HG03280 (cell line): ENCODE measurements at regions not wholly inside any gene's neighbourhood (a gene's known extent, or its start where the extent isn't known, plus 50 kb on each side); places are given as distances from the start of the nearest gene placed in this dataset.
"Not testable (repeated sequence)": the region's sequence is repeated elsewhere in the genome, so short reads cannot be mapped to it uniquely, and the experiment has no call there.

ENCODE experiments used
- ATAC-seq: cut with Tn5 transposase; IDR thresholded peaks from one replicate; pipeline ENCODE4 v1.9.1; 2021; ENCODE audit warnings: mild to moderate bottlenecking, moderate library complexity; ENCODE audit not compliant: unreplicated experiment

GRCh38 chr1:178606839-178607238, 93.9 kb downstream of the TEX35 start:
- no peak for ATAC-seq

GRCh38 chr1:178607718-178608408, 95.0 kb downstream of the TEX35 start:
- ATAC-seq, result peak; percentile 46

DNA sequence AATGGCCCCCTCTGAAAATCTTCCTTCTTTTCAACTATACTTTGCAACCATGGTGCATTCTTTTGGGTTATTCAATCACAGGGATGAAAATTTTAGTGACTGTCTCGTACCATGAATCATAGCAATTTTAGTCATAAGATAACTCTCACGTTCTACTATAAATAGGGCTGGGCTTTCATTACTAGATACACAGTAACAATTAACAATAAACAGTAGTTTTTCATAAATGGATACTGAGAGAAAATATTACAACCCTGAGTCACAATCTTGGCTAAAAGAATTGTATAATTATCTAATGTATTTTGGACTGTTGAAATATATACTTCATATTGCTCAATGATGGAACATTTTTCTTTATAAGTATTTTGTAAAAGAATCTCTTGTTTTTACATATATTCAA, 96.1 kb downstream of the TEX35 start:
- ATAC-seq, result no peak

DNA sequence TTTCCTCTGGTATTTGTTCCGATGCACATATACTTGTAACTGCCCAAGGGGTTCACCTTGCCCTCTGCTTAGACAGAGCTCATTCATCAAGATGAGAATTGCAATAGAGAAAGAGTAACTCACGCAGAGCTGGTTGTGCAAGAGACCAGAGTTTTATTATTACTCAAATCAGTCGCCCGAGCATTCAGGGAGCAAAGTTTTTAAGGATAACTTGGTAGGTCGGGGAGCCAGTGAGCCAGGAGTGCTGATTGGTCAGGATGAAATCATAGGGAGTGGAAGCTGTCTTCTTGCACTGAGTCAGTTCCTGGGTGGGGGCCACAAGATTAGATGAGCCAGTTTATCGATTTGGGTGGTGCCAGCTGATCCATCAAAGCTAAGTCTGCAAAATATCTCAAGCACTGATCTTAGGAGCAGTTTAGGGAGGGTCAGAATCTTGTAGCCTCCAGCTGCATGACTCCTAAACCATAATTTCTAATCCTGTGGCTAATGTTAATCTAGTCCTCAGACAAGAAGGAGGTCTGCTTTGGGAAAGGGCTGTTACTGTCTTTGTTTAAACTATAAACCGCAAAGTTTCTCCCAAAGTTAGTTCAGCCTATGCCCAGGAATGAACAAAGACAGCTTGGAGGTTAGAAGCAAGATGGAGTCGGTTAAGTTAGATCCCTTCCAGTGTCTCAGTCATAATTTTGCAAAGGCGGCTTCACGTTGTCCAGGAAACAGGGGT, 97.9 kb downstream of the TEX35 start:
- not testable (repeated sequence) for ATAC-seq

DNA sequence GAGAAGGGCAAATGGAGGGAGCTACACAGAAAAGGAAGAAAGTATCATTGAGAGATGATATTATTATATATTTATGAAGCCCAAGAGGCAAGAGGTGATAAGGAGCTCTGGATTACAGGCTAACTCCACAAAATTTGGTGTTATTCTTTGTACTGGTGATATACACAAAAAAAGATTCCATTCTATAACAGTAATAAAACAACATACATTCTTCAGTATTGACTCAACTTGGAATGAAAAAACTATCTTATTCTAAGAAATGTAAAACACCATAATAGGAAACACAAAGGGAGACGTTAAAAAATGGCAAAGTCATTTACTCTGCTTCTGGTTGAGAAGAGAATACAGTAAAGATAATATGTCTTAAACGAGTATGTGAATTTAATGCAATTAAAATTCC, 99.4 kb downstream of the TEX35 start:
- ATAC-seq, result no peak

GRCh38 chr1:178613271-178613945, 100.5 kb downstream of the TEX35 start:
- ATAC-seq, result no peak

GRCh38 chr1:178614286-178614685, 101.4 kb downstream of the TEX35 start:
- ATAC-seq, result no peak

DNA sequence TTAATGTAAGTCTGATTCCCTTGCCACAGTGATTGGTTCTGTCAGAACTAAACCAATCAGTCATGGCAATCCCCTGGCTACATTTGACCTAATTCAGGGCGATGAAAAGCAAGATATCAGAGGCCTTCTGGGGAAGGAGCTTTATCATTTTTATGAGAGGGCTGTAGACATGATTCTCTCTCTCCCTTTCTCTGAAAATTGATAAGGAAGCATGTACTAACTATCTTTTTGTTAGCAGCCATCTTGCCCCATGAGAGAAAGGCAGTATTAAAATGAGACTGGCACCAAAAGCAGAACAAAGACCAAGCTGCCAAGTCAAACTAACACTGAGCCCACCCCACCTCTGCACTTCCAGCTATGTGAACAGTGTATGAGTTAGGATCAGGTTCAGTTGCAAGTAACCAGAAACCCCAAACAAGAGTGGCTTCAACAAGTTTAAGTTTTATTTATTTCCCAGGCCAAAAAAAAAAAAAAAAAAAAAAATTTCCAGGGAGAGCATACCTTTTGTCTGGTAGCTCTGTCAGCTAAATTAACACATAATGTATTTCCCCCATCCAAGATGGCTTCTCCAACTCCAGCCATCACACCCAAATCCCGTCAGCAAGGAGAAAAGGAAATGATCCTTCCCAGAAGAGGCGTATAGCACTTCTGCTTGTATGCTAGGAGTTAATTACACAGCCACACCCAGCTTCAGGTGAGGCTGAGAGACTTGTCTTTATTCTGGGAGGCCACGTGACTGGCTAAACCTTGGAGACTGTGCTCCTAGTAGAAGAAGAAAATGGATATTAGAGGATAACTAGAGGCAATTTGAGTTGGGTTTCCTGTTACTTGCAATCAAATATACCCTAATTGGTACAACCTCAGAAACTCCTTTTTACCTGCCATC, 105.8 kb upstream of the RALGPS2 start:
- ATAC-seq, result no peak

DNA sequence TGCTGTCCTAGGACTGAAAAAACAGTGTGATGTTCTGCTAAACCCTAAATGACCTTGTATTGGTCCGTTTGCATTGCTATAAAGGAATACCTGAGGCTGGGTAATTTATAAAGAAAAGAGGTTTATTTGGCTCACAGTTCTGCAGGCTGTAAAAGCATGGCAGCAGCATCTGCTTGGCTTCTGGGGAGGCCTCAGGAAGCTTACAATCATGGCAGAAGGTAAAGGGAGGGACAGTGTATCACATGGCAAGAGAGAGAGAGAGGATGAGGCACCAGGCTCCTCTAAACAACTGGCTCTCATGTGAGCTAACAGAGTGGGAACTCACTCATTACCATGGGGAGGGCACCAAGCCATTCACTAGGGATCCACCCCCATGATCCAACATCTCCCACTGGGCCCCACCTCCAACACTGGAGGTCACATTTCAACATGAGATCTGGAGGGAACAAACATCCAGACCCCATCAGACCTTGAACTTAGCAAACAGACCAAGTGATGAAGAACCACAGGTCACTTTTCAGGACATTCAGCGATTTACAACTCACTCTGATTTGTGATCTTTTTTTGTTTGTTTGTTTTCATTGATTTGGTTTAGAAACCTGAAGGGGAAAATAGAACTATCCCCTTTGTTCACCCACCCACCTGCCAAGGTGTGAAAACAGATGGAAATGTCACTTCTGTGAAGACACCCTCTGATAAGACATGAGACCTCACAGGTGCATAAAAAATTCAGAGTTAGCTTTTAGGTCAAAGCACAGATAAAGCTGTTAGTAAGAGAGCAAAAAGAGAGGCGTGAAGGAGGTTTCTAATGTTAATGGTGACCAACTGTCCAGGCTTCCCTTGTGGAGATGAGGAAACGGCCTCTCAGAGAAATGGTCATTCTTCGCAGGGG, 104.2 kb upstream of the RALGPS2 start:
- ATAC-seq, result no peak

DNA sequence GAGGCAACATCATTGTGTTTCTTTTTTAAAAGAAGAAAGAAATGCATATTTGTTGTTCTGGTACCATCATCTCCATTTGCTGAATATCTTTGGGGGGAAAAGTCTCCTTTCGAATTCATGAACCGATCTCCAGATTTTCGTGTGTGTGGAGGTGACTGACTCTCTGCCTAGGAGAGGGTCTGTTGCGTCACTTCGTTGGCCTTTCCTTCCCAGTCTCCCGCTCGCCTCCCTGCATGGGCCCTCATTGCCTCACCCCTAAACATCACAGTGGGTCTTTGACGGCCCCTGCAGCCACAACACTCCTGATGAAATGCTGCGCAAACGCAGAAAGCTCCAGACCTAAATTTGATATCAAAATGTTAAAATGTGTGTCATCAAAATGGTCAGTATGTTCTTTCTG, 103.2 kb upstream of the RALGPS2 start:
- no peak for ATAC-seq

- ATAC-seq, result no peak
These were observed 99.3 kb upstream of the RALGPS2 start for GRCh38 chr1:178625695-178626094.

- ATAC-seq, result no peak
These were observed 98.0 kb upstream of the RALGPS2 start for GRCh38 chr1:178627037-178627436.

GRCh38 chr1:178628637-178629251, 96.3 kb upstream of the RALGPS2 start:
- no peak for ATAC-seq

DNA sequence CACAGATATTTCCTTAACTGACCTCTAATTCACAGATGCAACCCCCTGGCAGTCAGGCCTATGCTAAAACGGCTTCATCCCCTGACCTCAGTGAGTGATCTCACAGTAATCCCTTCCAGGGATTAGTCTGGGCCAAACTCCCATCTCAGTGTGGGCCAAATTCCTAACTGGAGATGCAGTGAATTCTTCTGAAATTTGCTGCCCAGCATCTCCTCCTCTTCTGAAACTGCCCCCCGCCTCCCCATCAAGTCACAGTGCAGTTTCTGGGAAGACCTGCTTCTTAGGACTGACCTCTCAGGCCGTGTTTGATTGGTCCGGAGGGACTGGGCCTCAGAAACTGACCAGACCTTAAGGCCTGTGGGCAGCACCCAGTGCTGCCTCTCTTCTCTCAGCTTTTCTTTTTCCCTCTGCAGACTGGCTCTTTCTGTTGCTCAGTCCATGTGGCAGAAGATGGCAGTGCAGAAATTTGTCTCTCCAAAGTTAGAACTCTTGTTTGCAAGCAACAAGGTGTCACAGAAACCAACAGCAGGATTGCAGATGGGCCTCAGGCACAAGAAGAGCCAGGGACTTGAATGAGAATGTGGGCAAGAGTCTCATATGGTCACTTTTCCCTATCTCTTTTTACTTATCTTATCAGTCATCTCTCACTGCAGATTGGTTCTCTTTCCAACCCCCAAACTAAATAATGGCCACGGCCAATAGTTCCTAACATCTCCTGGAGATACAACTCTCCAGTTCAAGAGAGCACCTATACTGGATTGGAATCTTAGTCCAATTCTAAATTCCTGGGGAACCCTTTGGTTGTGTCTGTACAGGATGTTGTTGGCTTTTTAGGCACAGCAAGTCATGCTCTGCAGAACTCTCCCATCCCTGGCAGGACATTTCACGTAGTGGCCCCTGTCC, 95.5 kb upstream of the RALGPS2 start:
- ATAC-seq, result no peak

DNA sequence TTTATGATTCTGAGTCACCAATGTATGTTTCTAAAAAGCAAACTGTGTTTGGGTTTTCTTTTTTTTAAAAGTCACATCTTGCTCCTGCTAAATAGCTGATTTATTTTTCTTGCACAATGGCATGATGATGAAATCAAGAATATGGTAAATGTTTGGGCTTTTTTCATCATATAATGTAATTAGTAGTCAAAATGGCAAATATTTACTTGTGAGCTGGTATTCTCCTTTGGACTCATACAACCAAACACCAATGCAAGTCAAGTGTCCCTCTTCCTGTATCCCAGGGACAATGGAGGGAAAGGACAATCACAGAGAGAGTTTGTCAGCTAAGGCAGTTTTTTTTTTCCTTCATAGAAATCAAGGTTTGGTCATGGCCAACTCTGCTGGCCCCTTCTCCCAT, 94.6 kb upstream of the RALGPS2 start:
- no peak for ATAC-seq

- no peak for ATAC-seq
These were observed 92.4 kb upstream of the RALGPS2 start for GRCh38 chr1:178632653-178633052.

DNA sequence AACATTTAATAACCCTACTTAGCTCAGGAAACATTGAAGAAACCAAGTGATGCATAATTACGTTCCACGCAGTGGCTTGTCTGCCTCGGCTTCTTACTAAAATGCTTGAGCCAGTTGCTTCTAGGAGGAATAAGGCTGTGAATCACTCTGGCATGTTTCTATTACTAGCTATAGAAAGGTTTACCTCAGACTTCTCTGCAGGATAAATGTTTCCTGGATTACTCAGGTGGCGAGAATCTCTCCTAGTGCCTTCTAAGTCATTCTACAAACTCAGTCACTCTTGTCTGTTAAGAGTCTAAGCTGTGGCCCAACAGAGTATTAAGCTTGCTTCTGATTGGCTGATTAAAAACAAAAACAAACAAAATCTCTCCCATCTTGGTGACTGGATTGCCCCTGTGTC, 92.0 kb upstream of the RALGPS2 start:
- ATAC-seq, result no peak

- no peak for ATAC-seq
These were observed 90.6 kb upstream of the RALGPS2 start for GRCh38 chr1:178634445-178634844.

GRCh38 chr1:178637841-178638240, 87.2 kb upstream of the RALGPS2 start:
- no peak for ATAC-seq
